ENCODE measurements at regions not wholly inside any gene's neighbourhood (a gene's known extent, or its start where the extent isn't known, plus 50 kb on each side); places are given as distances from the start of the nearest gene placed in this dataset.

GRCh38 chr7:68133045-68133444 lies 1136.4 kb downstream of the TYW1 start:
- TF ChIP-seq CTCF (IDR thresholded peaks at IDR 0.05) (no peak), POLR2A (IDR thresholded peaks at IDR 0.05) (no peak)
